Peyer's patch (tissue), 4 donors: ENCODE measurements at regions not wholly inside any gene's neighbourhood (a gene's known extent, or its start where the extent isn't known, plus 50 kb on each side); places are given as distances from the start of the nearest gene placed in this dataset.

ENCODE experiments used
- POLR2A ChIP-seq, 2 donors: fragments of 450-650 bp; IDR thresholded peaks; one replicate each; pipeline ENCODE4 v1.5.1; 2017; ENCODE audit warnings: antibody characterized with exemption in 2 of 2, mild to moderate bottlenecking in 2 of 2, moderate library complexity in 2 of 2
- TF ChIP-seq, protein P1 (sequence below), 6 experiments: fragments of 450-650 bp in 4 of 6; fragments of 200-600 bp in 2 of 6; sonication (generic) in 1 of 6; IDR thresholded peaks; one replicate each; pipeline ENCODE4 v1.5.1; 2017 to 2019; ENCODE audit warnings: antibody characterized with exemption in 6 of 6, mild to moderate bottlenecking in 3 of 6, moderate library complexity in 1 of 6

GRCh38 chr14:83196236-83196635 is 1662.6 kb upstream of the SEL1L start:
- TF ChIP-seq, protein P1, sequence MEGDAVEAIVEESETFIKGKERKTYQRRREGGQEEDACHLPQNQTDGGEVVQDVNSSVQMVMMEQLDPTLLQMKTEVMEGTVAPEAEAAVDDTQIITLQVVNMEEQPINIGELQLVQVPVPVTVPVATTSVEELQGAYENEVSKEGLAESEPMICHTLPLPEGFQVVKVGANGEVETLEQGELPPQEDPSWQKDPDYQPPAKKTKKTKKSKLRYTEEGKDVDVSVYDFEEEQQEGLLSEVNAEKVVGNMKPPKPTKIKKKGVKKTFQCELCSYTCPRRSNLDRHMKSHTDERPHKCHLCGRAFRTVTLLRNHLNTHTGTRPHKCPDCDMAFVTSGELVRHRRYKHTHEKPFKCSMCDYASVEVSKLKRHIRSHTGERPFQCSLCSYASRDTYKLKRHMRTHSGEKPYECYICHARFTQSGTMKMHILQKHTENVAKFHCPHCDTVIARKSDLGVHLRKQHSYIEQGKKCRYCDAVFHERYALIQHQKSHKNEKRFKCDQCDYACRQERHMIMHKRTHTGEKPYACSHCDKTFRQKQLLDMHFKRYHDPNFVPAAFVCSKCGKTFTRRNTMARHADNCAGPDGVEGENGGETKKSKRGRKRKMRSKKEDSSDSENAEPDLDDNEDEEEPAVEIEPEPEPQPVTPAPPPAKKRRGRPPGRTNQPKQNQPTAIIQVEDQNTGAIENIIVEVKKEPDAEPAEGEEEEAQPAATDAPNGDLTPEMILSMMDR (IDR thresholded peaks at IDR 0.05), result no peak
- TF ChIP-seq POLR2A (IDR thresholded peaks at IDR 0.05), result no peak
